ENCODE measurements at regions not wholly inside any gene's neighbourhood (a gene's known extent, or its start where the extent isn't known, plus 50 kb on each side); places are given as distances from the start of the nearest gene placed in this dataset.

DNA sequence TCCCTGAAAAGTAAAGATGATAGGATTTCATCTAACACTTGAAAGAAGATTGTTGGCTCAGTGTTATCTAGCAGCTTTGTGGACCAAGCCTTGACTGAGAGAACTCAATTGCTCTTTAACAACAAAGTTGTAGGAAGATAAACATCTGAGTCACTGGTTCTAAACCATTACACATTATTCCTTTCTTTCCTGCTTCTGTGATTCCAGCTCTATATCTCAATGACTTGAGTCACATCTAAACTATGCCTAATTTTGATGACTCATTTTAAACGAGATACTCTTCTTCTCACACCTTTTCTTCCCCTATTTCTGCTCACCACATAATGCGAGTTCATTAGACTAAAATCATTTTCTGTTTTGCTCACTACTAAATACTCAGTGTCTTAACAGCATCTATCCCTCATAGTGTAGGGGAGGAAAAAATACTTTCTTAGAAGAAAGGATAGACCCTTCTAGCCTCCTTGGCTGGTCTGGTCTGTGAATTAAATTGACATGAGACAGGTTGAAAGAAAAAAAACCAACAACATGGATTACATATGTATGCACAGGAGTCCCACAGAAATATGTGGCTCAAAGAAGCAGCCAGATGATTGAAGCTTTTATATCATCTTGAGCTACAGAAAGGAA is 201.4 kb downstream of the C12orf50 start:
- peak; percentile 88 for DNase-seq (ENCODE audit: low read depth)
- no peak overlapping the region for H3K4me3 ChIP-seq (ENCODE audit: low read length)
- TF ChIP-seq, protein P1, sequence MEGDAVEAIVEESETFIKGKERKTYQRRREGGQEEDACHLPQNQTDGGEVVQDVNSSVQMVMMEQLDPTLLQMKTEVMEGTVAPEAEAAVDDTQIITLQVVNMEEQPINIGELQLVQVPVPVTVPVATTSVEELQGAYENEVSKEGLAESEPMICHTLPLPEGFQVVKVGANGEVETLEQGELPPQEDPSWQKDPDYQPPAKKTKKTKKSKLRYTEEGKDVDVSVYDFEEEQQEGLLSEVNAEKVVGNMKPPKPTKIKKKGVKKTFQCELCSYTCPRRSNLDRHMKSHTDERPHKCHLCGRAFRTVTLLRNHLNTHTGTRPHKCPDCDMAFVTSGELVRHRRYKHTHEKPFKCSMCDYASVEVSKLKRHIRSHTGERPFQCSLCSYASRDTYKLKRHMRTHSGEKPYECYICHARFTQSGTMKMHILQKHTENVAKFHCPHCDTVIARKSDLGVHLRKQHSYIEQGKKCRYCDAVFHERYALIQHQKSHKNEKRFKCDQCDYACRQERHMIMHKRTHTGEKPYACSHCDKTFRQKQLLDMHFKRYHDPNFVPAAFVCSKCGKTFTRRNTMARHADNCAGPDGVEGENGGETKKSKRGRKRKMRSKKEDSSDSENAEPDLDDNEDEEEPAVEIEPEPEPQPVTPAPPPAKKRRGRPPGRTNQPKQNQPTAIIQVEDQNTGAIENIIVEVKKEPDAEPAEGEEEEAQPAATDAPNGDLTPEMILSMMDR (IDR thresholded peaks at IDR 0.05; ENCODE audit: insufficient read depth, low read depth, low read length, missing control alignments): no peak

DNA sequence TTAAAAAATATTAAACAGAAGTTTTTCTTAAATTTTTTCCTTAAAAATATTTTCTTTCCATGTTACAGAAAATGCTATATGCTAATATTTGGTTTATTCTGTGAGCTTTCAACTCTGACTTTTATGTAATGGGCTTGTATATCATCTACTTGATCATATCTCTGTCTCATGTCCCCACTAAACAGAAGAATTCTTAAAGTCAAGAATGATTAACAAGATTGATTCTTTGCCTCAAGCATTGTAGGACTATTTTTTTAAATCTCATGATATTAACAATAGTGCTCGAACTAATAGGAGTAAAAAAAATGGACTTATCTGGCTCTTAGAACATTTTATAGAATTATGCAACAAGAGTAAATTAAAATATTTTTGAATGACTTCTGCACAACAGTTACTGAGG is 206.3 kb downstream of the C12orf50 start:
- TF ChIP-seq, protein P1 (IDR thresholded peaks at IDR 0.05; ENCODE audit: insufficient read depth, low read depth, low read length, missing control alignments): no peak
- no peak for DNase-seq (ENCODE audit: low read depth)
- H3K4me3 ChIP-seq (ENCODE audit: low read length): no peak overlapping the region

DNA sequence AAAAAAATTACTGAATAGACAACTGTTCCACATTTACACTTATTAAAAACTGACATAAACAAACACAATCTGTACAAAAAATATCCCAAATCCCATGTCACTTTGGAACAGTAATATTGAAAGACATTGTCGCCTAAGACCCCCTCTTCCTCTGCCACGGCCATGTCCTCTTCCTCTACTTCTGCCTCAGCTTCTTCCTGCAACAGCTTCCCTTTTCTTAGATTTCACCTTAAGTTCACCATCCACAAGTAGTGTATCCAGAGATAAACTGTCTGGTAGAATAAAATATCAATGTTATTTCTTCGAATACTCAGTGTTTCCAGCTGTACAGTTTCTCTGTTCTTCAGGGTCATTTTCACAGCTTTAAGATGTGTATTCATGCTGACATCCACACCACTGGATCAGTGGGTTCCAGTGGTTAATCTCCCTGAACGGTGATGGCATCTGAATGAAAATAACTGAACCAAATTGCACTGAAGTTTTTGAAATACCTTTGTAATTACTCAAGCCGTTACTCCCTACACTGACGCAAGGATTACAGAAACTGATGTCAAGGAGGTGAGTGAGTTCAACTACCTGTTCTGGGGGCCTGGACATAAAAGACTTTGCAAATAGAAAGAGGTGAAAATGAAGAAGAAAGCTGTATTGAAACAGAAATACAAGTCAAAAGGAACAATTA is 208.5 kb downstream of the C12orf50 start:
- peak; percentile 77 for DNase-seq (ENCODE audit: low read depth)
- TF ChIP-seq, protein P1 (IDR thresholded peaks at IDR 0.05; ENCODE audit: insufficient read depth, low read depth, low read length, missing control alignments): no peak

DNA sequence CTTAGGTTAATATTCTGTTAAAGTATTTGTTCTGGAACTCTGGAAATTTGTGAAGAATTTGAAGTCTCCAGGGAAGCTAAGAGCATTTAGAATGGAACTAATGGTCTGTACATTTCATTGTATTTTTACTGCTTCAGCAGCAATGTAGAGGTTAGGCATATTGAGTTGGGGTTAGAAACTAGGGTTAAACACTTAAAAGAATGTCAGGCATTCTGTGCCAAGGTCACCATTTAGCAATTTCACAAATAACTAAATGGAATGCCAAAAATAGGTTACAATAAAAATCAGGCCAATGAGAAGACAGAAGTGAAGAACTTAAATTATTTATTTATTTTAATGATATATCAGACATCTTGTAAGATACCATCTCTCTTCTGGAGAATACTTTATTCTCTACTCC is 210.8 kb downstream of the C12orf50 start:
- no peak overlapping the region for H3K4me3 ChIP-seq (ENCODE audit: low read length)
- no peak for DNase-seq (ENCODE audit: low read depth)
- TF ChIP-seq, protein P1 (IDR thresholded peaks at IDR 0.05; ENCODE audit: insufficient read depth, low read depth, low read length, missing control alignments): no peak

More for the DNA sequence above, 208.5 kb downstream of the C12orf50 start:
- H3K4me3 ChIP-seq (ENCODE audit: low read length): no peak overlapping the region

DNA sequence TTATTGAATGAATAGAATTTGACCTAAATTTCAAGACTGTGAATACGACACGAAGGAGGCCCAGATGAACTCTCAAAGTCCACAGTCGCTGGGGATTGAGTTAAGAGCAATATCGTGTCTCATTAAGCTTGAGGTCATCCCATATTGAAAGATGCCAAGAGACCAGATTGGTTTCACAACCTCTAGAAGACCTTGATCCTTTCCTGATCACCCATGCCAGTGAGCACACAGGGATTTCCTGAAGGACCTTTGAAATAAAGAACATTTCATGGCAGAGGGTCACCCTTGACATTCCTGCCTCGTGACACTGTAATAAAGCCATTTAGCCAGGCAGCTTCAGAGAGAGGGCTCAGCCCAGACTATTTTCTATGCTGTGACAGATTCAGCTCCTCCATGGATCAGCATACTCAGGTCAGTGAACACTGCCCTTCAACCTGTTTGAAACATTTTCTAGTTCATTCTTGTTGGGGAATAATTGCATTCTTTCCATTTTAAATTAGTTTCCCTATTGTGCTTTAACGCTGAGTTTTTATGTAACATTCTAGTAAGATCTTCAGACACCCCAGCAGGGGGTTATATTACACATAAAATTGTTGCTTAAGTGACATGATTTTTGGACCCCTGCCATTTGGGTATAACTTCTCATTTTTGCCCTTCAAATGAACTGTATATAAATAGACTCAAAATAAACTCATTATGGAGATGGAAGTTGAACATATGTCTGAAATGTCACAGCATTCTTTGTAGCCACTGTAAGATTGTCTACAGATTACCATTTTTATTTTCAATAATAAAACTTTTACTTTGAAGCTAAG is 213.2 kb downstream of the C12orf50 start:
- no peak for DNase-seq (ENCODE audit: low read depth)
- H3K4me3 ChIP-seq (ENCODE audit: low read length): no peak overlapping the region
- TF ChIP-seq, protein P1 (IDR thresholded peaks at IDR 0.05; ENCODE audit: insufficient read depth, low read depth, low read length, missing control alignments): no peak

DNA sequence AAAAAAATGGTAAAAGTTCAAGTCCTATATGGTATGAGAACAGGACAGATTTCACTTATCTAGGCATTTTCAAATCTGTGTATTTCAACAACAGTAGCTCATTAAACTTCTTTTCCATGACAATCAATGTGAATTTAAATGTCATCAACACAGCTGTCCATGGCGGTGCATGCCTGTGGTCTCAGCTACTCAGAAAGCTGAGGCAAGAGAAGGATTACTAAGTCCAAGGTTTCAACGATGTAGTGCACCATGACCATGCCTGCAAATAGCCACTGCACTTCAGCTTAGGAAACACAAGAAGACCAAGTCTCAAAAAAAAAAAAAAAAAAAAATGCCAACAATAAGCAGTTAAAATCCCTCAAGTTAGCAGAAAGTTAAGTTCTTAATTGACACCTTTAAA is 214.6 kb downstream of the C12orf50 start:
- no peak for DNase-seq (ENCODE audit: low read depth)
- no peak overlapping the region for H3K4me3 ChIP-seq (ENCODE audit: low read length)
- TF ChIP-seq, protein P1 (IDR thresholded peaks at IDR 0.05; ENCODE audit: insufficient read depth, low read depth, low read length, missing control alignments): no peak
